Ovary (tissue), 3 donors: ENCODE measurements at regions not wholly inside any gene's neighbourhood (a gene's known extent, or its start where the extent isn't known, plus 50 kb on each side); places are given as distances from the start of the nearest gene placed in this dataset.

Experiments
- EP300 ChIP-seq: sonication (generic); formaldehyde crosslinking; IDR thresholded peaks from one replicate; pipeline ENCODE4 v1.6.1; 2017; ENCODE audit warnings: antibody characterized with exemption
- POLR2A ChIP-seq: fragments of 450-650 bp; IDR thresholded peaks from one replicate; pipeline ENCODE4 v1.6.1; 2017; ENCODE audit warnings: antibody characterized with exemption, mild to moderate bottlenecking, moderate library complexity
- TF ChIP-seq, protein P1 (sequence below), 3 donors: fragments of 450-650 bp in 2 of 3; fragments of 200-600 bp in 1 of 3; IDR thresholded peaks; one replicate each; pipeline versions ENCODE4 v1.5.1 to v1.8.0; 2016 to 2022; ENCODE audit warnings: antibody characterized with exemption in 3 of 3, mild to moderate bottlenecking in 1 of 3
- donor health status: DM: no; HTN: no; CAD: no.

GRCh38 chr1:172756024-172756423 lies 97.1 kb downstream of the FASLG start:
- TF ChIP-seq, protein P1, sequence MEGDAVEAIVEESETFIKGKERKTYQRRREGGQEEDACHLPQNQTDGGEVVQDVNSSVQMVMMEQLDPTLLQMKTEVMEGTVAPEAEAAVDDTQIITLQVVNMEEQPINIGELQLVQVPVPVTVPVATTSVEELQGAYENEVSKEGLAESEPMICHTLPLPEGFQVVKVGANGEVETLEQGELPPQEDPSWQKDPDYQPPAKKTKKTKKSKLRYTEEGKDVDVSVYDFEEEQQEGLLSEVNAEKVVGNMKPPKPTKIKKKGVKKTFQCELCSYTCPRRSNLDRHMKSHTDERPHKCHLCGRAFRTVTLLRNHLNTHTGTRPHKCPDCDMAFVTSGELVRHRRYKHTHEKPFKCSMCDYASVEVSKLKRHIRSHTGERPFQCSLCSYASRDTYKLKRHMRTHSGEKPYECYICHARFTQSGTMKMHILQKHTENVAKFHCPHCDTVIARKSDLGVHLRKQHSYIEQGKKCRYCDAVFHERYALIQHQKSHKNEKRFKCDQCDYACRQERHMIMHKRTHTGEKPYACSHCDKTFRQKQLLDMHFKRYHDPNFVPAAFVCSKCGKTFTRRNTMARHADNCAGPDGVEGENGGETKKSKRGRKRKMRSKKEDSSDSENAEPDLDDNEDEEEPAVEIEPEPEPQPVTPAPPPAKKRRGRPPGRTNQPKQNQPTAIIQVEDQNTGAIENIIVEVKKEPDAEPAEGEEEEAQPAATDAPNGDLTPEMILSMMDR (IDR thresholded peaks at IDR 0.05): no peak
- TF ChIP-seq EP300: no peak
- TF ChIP-seq POLR2A: no peak
